Esophagus squamous epithelium (tissue), 5 donors: ENCODE measurements at regions not wholly inside any gene's neighbourhood (a gene's known extent, or its start where the extent isn't known, plus 50 kb on each side); places are given as distances from the start of the nearest gene placed in this dataset.
A peak's percentile ranks its signal among the peaks of the same experiment; 100 is the strongest.
"Not testable (repeated sequence)": the region's sequence is repeated elsewhere in the genome, so short reads cannot be mapped to it uniquely, and the experiment has no call there.

Source experiments
- DNase-seq: peaks from one replicate; lab custom pipeline; 2025; lab: John Stamatoyannopoulos, UW
- H3K27ac ChIP-seq, 4 donors: fragments of 200-600 bp; sonication (generic); one replicate each; pipeline ENCODE4 v1.5.1; 2016 to 2019; ENCODE audit warnings: mild to moderate bottlenecking in 1 of 4
- H3K27me3 ChIP-seq, 4 donors: fragments of 200-600 bp; sonication (generic); 1 replicate in 3 of 4; 2 replicates in 1 of 4; pipeline versions ENCODE4 v1.5.1 to v1.6.0; 2017 to 2021; ENCODE audit warnings: antibody characterized with exemption in 1 of 4
- H3K36me3 ChIP-seq, 3 donors: fragments of 200-600 bp; sonication (generic); one replicate each; pipeline ENCODE4 v1.5.1; 2016 to 2019
- H3K4me1 ChIP-seq, 3 donors: fragments of 200-600 bp; sonication (generic); one replicate each; pipeline ENCODE4 v1.5.1; 2017 to 2019
- H3K4me3 ChIP-seq, 4 donors: fragments of 200-600 bp; sonication (generic); 1 replicate in 3 of 4; 2 replicates in 1 of 4; pipeline ENCODE4 v1.5.1; 2016 to 2019; ENCODE audit warnings: mild to moderate bottlenecking in 2 of 4, moderate library complexity in 1 of 4
- H3K9me3 ChIP-seq, 3 donors: fragments of 200-600 bp; sonication (generic); one replicate each; pipeline ENCODE4 v1.5.1; 2016 to 2019
- WGBS, 2 donors: methylation state at CpG; one replicate each; pipeline ENCODE4 v1.1.5; 2018; 5-methylcytosine and 5-hydroxymethylcytosine counted together
- intact Hi-C: fragments of 100-400 bp; cut with DNase I; formaldehyde crosslinking; loops from one replicate; pipeline ENCODE4 v1.15.0; 2022
- donor health status: DM: yes; HTN: yes; CAD: no.

- WGBS, 2 donors = 58 to 66% methylated on average over 9 of the region's 15 CpGs
- H3K4me3 ChIP-seq, DNase-seq, H3K27me3 ChIP-seq, H3K4me1 ChIP-seq, H3K9me3 ChIP-seq, H3K27ac ChIP-seq, H3K36me3 ChIP-seq, intact Hi-C loops: not testable (repeated sequence)
These were observed 183.5 kb downstream of the LMLN start for GRCh38 chr3:198143300-198144137.

GRCh38 chr3:198145231-198145784, 185.3 kb downstream of the LMLN start:
- intact Hi-C loops, H3K4me3 ChIP-seq, DNase-seq, H3K36me3 ChIP-seq, H3K9me3 ChIP-seq, H3K27me3 ChIP-seq, H3K27ac ChIP-seq: not testable (repeated sequence)
- H3K4me1 ChIP-seq = peaks cover 0 to 11% (median 0%) of the 10 kb centered on the region in 3 donors
- 29 to 37% methylated on average over 2 to 3 of the region's 8 CpGs for WGBS, 2 donors

- H3K27ac ChIP-seq, DNase-seq, H3K9me3 ChIP-seq, H3K27me3 ChIP-seq, H3K4me3 ChIP-seq, intact Hi-C loops, H3K36me3 ChIP-seq: not testable (repeated sequence)
- H3K4me1 ChIP-seq = peaks cover 0 to 11% (median 0%) of the 10 kb centered on the region in 3 donors
- WGBS, 2 donors = 30 to 39% methylated on average over 3 of the region's 5 CpGs
These were observed 186.1 kb downstream of the LMLN start for GRCh38 chr3:198146070-198146469.

- H3K27me3 ChIP-seq, H3K36me3 ChIP-seq, DNase-seq, H3K4me3 ChIP-seq, H3K27ac ChIP-seq, intact Hi-C loops, H3K9me3 ChIP-seq: not testable (repeated sequence)
- 63 to 66% methylated on average over 4 to 5 of the region's 9 CpGs for WGBS, 2 donors
- peaks cover 0 to 11% (median 0%) of the 10 kb centered on the region in 3 donors for H3K4me1 ChIP-seq
These were observed 186.6 kb downstream of the LMLN start for GRCh38 chr3:198146559-198147164.

- H3K9me3 ChIP-seq, H3K27ac ChIP-seq, H3K36me3 ChIP-seq, H3K27me3 ChIP-seq, DNase-seq, intact Hi-C loops, H3K4me3 ChIP-seq: not testable (repeated sequence)
- 18 to 40% methylated on average over 1 to 2 of the region's 3 CpGs for WGBS, 2 donors
- H3K4me1 ChIP-seq = peaks cover 0 to 11% (median 0%) of the 10 kb centered on the region in 3 donors
These were observed 187.2 kb downstream of the LMLN start for GRCh38 chr3:198147213-198147612.

- H3K36me3 ChIP-seq, H3K27ac ChIP-seq, H3K27me3 ChIP-seq, H3K9me3 ChIP-seq, DNase-seq, intact Hi-C loops, H3K4me3 ChIP-seq: not testable (repeated sequence)
- peaks cover 0 to 11% (median 0%) of the 10 kb centered on the region in 3 donors for H3K4me1 ChIP-seq
- 45% methylated on average over 5 of the region's 6 CpGs; no CpG with 5 or more reads in 1 of the 2 donors for WGBS, 2 donors
These were observed 188.0 kb downstream of the LMLN start for GRCh38 chr3:198147993-198148392.

GRCh38 chr3:198149904-198150303, 189.9 kb downstream of the LMLN start:
- H3K9me3 ChIP-seq, DNase-seq, intact Hi-C loops, H3K27me3 ChIP-seq, H3K36me3 ChIP-seq, H3K4me3 ChIP-seq: not testable (repeated sequence)
- Histone ChIP-seq H3K27ac (peak overlapping the region in 3 of 4 donors; percentile 6 to 24 (median 13)), H3K4me1 (peaks cover 0 to 11% (median 0%) of the 10 kb centered on the region in 3 donors)
- WGBS, 2 donors = 22 to 24% methylated on average over 4 to 5 of the region's 5 CpGs

- H3K4me3 ChIP-seq, H3K27ac ChIP-seq, H3K27me3 ChIP-seq, intact Hi-C loops, DNase-seq, H3K36me3 ChIP-seq, H3K9me3 ChIP-seq: not testable (repeated sequence)
- H3K4me1 ChIP-seq = peaks cover 0 to 11% (median 0%) of the 10 kb centered on the region in 3 donors
- 40 to 60% methylated on average over 1 of the region's 4 CpGs for WGBS, 2 donors
These were observed 191.8 kb downstream of the LMLN start for GRCh38 chr3:198151867-198152266.

GRCh38 chr3:198155771-198156170, 195.8 kb downstream of the LMLN start:
- H3K27ac ChIP-seq, intact Hi-C loops, H3K4me3 ChIP-seq, H3K9me3 ChIP-seq, H3K4me1 ChIP-seq, DNase-seq, H3K27me3 ChIP-seq, H3K36me3 ChIP-seq: not testable (repeated sequence)
- no CpG with 5 or more reads among the region's 7 CpGs for WGBS, 2 donors

- H3K36me3 ChIP-seq, H3K27ac ChIP-seq, intact Hi-C loops, H3K9me3 ChIP-seq, DNase-seq, H3K27me3 ChIP-seq, H3K4me1 ChIP-seq: not testable (repeated sequence)
- no CpG with 5 or more reads among the region's 42 CpGs for whole genome bisulfite sequencing, 2 donors
- peak overlapping the region in 1 of 4 donors; percentile 23 for H3K4me3 ChIP-seq
These were observed 197.3 kb downstream of the LMLN start for GRCh38 chr3:198157231-198157868.

GRCh38 chr3:198158007-198158406, 198.0 kb downstream of the LMLN start:
- not testable (repeated sequence) for DNase-seq
- peak overlapping the region in 1 of 4 donors; percentile 46 for H3K27ac ChIP-seq

More at GRCh38 chr3:198158007-198158406, 198.0 kb downstream of the LMLN start:
- H3K4me1 ChIP-seq, H3K27me3 ChIP-seq, H3K9me3 ChIP-seq, H3K36me3 ChIP-seq, intact Hi-C loops: not testable (repeated sequence)
- WGBS, 2 donors = 30 to 80% methylated on average over 1 to 8 of the region's 12 CpGs
- H3K4me3 ChIP-seq = peak overlapping the region in 2 of 4 donors; percentile 23 to 26
